HG03139 (cell line): ENCODE measurements at regions not wholly inside any gene's neighbourhood (a gene's known extent, or its start where the extent isn't known, plus 50 kb on each side); places are given as distances from the start of the nearest gene placed in this dataset.

ENCODE experiments used
- ATAC-seq: cut with Tn5 transposase; IDR thresholded peaks from one replicate; pipeline ENCODE4 v1.9.1; 2021; ENCODE audit not compliant: unreplicated experiment

GRCh38 chr18:73797419-73797818 lies 350.2 kb downstream of the FBXO15 start:
- ATAC-seq = no peak

- ATAC-seq = no peak
Observed at GRCh38 chr18:73793386-73793785, 354.2 kb downstream of the FBXO15 start.

DNA sequence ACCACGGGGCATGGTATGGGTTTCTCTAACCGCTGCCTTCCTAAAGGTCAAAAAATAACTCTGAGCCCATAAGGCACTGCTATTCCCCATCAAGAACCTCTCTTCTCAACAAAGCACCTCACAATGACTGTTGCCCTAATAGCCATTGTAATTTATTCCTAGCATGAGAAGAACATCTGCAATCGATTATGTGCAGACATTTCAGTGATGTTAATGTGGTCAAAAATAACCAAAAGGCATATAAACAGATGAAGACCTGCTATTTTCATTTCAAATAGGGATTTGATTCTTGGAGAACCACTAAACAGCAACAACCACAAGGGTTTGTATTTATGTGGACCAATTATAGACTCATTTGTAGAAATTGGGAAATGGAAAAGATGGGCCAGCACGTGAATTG lies 356.6 kb downstream of the FBXO15 start:
- no peak for ATAC-seq

- ATAC-seq = no peak
Observed at GRCh38 chr18:73790587-73790986, 357.0 kb downstream of the FBXO15 start.

DNA sequence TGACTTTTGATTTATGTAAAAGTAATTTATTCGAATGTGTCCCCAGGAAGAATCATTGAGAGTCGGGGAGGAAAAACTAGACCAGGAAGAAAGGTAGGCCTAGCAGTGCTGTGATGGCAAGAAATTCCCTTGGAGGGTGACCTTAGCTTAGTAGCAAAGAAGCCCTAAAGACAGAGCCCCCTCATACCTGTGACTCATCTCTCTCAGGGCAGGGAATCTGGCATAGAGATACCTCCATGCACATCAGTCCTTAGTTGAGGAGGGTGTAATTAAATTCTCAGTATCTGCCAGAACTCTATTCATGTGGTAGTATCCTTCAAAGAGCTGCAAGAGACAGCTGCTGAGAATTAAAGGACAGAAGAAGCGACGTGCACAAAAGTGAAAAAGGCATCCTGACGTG lies 360.3 kb downstream of the FBXO15 start:
- no peak for ATAC-seq

DNA sequence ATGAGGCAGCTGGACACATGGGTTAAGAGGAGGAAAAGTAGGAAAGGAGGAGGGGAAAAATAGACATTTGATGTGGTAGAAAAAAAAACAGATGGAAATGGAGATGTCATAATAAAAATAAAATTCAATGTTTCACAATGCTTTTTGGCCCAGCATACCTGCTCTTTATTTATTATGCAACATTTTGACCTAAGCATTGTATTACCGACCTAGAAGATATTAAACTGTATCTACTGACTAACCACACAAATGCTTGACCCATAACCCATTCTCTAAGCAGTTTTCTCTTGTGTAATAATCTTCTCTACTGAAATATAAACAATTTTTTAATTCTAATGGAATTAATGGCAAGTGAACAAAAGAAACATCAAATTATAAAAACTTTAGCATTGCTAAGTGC lies 362.3 kb downstream of the FBXO15 start:
- ATAC-seq = no peak

GRCh38 chr18:73784853-73785252 lies 362.8 kb downstream of the FBXO15 start:
- ATAC-seq = no peak

DNA sequence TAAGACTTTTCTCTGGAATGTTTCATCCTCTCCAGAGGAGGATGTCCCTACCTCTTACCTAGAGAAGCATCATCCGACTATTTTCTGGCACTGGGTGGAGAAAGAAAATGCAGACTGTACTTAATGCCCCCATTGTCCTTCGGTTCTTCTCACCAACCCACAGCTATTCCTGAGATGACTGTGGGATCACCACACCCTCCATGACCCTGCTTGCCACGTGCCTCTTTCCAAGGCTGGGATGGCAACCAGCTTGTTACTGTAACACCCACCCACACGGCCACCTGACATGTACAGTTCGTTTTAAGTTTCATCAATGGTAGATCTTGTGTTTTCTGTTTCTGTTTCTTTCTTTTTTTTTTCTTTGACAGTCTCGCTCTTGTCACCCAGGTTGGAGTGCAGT lies 365.2 kb downstream of the FBXO15 start:
- no peak for ATAC-seq

DNA sequence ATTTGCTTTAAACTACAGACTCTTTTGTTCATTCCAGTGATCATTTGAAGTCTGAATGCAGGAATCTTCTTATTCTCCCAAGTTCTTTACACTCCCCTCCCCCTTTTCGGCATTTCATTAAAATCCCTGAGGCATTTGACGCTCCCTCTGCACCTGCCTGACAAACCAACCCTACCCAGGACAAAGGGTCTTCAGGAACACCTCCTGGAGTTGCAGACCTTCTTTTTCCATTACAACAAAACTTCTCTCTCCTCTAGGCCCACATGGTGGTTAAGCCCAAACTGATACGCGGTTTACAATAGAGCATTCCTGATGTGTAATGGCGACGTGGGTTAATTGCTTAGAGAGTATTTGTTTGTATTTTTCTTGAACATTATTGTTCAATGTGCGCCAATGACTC lies 367.4 kb downstream of the FBXO15 start:
- ATAC-seq = no peak

DNA sequence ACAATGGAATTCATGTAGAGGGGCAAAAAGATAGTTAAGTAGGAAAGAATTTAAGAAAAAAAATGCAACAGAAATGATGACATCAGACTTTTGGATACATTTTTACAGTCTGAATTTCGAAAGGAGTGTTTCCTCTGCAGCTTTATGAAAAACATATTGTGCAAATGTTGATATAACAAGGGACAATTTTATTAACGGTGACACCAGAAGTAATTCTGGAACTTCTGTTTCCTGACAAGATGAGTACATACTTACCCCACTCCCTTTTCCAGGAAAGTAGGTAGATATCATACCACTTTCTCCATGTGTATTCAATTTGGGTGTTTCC lies 369.6 kb downstream of the FBXO15 start:
- ATAC-seq = no peak

GRCh38 chr18:73777356-73778031 lies 370.1 kb downstream of the FBXO15 start:
- ATAC-seq = no peak

- ATAC-seq = no peak
Observed at GRCh38 chr18:73774811-73775509, 372.7 kb downstream of the FBXO15 start.

- ATAC-seq = no peak
Observed at GRCh38 chr18:73768043-73768442, 379.6 kb downstream of the FBXO15 start.

DNA sequence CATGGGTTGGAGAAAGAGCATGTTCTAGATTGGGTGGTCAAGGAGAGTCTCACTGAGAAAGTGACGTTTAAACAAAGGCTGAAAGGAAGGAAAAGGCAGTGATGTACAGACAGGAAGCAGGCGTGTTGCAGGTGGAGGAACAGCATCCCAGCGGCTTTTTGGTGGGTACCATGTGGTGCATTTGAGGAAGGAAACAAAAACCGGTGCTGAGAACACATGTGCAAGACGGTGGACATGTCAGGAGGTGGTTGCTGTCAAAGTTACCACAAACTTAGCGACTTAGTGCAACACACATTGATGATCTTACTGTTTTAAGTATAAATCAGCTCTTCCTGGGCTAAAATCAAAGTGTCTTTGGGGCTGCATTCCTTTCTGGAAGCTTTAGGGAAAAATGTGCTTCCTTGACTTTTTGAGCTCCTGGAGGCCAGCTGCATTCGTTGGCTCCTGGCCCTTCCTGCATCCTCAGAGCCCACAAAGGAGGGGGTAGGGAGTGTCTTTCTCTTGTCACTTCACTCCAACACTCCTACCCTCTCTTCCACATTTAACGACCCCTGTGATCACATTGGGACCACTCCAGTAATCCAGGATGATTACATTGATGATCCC lies 380.6 kb downstream of the FBXO15 start:
- no peak for ATAC-seq

DNA sequence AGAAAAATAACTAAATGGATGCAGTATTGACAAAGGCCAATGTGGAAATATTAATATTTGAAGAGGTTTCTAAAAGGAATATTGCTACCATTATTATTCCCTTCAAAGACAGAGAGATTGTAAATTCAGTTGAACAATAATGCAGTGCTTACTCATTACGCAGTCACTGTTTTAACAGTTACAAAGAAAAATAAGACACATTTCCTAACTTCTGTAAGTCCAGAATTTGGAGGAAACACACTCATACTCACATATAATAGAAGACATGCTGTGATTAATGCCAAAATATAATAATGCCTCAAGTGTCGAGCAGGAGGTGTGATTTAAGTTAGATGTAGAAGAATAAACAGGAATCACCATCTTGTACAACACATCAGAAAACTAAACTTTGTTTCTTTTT lies 389.2 kb downstream of the FBXO15 start:
- no peak for ATAC-seq

DNA sequence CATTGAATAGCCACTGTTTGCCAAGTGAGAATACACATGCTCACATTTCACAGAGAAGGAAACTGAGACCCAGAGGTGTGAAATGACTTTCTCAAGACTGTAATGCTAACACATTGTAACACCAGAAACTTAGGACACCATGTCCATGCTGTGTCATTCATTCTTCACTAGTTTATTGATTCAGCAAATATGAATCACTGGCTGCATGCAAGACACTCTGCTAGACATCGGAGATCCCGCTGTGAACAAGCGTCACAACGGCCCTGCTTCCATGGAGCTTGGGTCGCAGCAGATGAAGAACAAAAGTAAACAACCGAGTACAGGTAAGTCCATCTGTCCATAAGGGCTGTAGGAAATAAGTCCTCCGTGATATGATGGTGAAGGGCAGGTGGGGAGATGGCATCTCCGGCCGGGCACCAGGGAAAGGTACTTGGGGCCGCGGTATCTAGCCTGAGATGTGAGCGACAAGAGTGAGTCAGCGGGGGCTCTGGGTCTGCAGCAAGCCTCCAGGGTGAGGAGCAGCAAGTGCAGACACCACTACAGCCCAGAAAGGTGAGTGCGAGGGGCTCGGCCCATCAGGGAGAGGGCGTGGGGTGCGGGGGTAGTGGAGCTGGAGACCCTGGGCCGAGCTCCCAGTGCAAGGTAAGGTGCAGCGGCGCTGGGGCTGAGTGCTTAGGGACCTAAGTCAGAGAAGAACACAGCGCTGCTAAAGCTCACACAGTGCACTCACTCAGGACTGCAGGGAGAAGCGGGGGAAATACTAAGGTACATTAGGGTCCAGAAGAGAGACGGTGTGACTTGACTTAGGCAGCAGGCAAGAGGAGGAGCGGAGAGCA lies 391.2 kb downstream of the FBXO15 start:
- ATAC-seq = no peak

GRCh38 chr18:73752965-73753364 lies 394.7 kb downstream of the FBXO15 start:
- no peak for ATAC-seq

DNA sequence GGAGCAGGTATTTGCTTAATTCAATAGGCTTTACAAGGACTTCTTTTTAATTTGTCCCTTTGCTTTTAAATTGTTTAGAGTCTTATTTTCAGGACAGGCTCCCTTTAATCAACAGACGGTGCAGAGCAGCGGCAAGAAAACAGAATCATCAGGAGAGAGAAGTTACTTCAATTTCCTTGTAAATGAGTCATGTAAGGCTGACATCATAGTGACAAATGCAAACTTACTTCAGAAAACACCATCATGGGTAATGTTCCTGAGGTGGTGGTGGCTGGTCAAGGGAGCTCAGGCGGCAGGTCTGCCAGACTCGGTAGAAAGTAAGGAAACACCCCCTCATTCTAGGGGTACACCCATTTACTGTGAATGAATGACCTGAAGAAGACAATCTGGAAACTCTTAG lies 395.1 kb downstream of the FBXO15 start:
- no peak for ATAC-seq

DNA sequence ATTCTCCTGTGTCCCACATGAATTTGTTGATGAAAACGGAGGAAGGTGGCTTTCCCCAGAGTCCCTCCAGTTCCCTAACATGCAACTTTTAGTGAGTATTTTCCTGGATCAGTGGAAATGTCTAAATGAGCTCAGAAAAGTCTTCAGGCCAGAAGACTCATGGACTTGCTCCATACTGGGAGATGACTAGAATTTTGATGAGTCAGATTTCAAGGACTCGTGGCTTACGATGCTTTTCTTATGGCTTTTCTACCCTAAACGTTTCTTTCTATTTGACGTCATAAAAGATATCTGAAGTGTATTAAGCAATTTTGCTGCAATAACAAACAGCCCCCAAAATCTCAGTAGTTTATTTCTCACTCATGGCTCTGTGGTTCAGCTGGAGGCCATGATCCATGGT lies 397.6 kb downstream of the FBXO15 start:
- no peak for ATAC-seq

- ATAC-seq = no peak
Observed at GRCh38 chr18:73749304-73749703, 398.3 kb downstream of the FBXO15 start.

DNA sequence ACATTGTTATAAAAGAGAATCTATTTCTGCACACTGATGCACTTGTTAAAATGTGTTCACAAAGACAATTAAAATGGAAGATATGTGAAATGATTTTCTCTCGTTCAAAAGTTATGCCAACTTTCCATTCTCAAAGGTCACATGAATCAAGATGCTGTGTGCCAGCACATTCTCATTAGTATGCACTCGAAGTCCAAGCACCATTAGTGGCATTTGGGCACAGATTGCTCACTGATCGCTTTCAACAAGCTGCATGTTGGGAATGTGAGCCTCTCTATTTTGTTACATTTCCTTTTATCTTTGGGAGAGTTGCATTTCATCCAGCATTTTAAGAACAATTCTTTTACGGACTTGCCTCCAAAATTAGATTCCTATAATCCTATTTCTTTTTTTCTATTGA lies 398.9 kb downstream of the FBXO15 start:
- no peak for ATAC-seq

DNA sequence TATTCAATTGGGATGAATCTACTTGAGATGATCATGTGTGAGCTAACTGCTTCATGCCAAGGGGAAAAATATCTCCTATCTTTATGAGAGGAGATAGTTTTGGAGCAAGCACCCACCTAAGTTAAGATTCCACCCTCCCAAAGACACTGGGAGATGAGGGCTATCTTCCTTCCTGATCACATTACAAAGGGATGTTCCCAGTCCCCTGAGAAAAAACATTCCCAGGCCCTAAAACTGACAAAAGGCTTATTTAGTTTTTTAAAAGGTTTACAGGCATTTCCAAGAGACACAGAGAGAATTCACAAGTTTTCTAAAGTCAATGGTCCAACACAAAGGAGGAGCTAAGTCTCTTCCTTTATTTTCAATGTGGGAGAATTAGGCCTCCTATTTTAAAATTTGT lies 401.5 kb downstream of the FBXO15 start:
- ATAC-seq = no peak
